Fibroblast of lung (primary cell): ENCODE measurements at regions not wholly inside any gene's neighbourhood (a gene's known extent, or its start where the extent isn't known, plus 50 kb on each side); places are given as distances from the start of the nearest gene placed in this dataset.

Source experiments
- DNase-seq, 2 donors: peaks; one replicate each; pipeline versions ENCODE4 v3.0.0 to v3.0.0-alpha.2; 2010; ENCODE audit warnings: low read depth in 2 of 2
- H2AFZ ChIP-seq: 2 replicates; pipeline ENCODE4 v1.5.1; 2012; ENCODE audit warnings: low read length, control low read depth, inconsistent platforms
- H3K27ac ChIP-seq: 2 replicates; pipeline ENCODE4 v1.5.1; 2011; ENCODE audit warnings: low read length, control low read depth; ENCODE audit not compliant: insufficient read depth
- H3K27me3 ChIP-seq: 2 replicates; pipeline ENCODE4 v1.5.1; 2011; ENCODE audit warnings: mild to moderate bottlenecking, low read length; ENCODE audit not compliant: control insufficient read depth, insufficient read depth
- H3K36me3 ChIP-seq: 2 replicates; pipeline ENCODE4 v1.5.1; 2011; ENCODE audit warnings: low read length; ENCODE audit not compliant: control insufficient read depth, insufficient read depth
- H3K4me1 ChIP-seq: 2 replicates; pipeline ENCODE4 v1.5.1; 2011; ENCODE audit warnings: low read length; ENCODE audit not compliant: control insufficient read depth, insufficient read depth; ENCODE audit errors: extremely low read depth
- H3K4me2 ChIP-seq: 2 replicates; pipeline ENCODE4 v1.5.1; 2011; ENCODE audit warnings: low read length, control low read depth; ENCODE audit not compliant: insufficient read depth; ENCODE audit errors: extremely low read depth
- H3K4me3 ChIP-seq, 4 experiments: fragments of 200-600 bp in 1 of 4; sonication (generic) in 1 of 4; replicated peaks in 1 of 4; 2 replicates each; pipeline ENCODE4 v1.5.1; 2011 to 2016; ENCODE audit warnings: low read length in 4 of 4, low read depth in 3 of 4, mild to moderate bottlenecking in 3 of 4, control low read depth in 2 of 4, inconsistent platforms in 1 of 4, mixed read lengths in 1 of 4; ENCODE audit not compliant: insufficient read depth in 1 of 4; ENCODE audit errors: control extremely low read depth in 1 of 4
- H3K79me2 ChIP-seq: 2 replicates; pipeline ENCODE4 v1.5.1; 2012; ENCODE audit warnings: mild to moderate bottlenecking, low read length, inconsistent platforms; ENCODE audit not compliant: control insufficient read depth, insufficient read depth
- H3K9ac ChIP-seq: 2 replicates; pipeline ENCODE4 v1.5.1; 2011; ENCODE audit warnings: mild to moderate bottlenecking, low read length, control low read depth; ENCODE audit not compliant: insufficient read depth
- H3K9me3 ChIP-seq: 2 replicates; pipeline ENCODE4 v1.5.1; 2012; ENCODE audit warnings: low read depth, low read length; ENCODE audit not compliant: control insufficient read depth, insufficient read depth
- H4K20me1 ChIP-seq: 2 replicates; pipeline ENCODE4 v1.5.1; 2011; ENCODE audit warnings: low read length; ENCODE audit not compliant: control insufficient read depth, insufficient read depth; ENCODE audit errors: extremely low read depth
- CTCF ChIP-seq, 2 donors: IDR thresholded peaks in 1 of 2; conservative IDR thresholded peaks in 1 of 2; 1 replicate in 1 of 2; 2 replicates in 1 of 2; pipeline ENCODE4 v1.5.1; 2011 to 2012; ENCODE audit warnings: low read length in 2 of 2, control low read depth in 1 of 2, inconsistent platforms in 1 of 2, low read depth in 1 of 2, mild to moderate bottlenecking in 1 of 2
- EZH2 ChIP-seq: IDR thresholded peaks from 2 replicates; pipeline ENCODE4 v1.5.1; 2012; ENCODE audit warnings: low read length, control low read depth, mild to moderate bottlenecking; ENCODE audit errors: missing control alignments

GRCh38 chr1:105317976-105318375 is 1568.3 kb downstream of the AMY1C start:
- Histone ChIP-seq H3K36me3 (no peaks in the 10 kb centered on the region), H3K9me3 (no peaks in the 10 kb centered on the region), H3K27me3 (no peaks in the 10 kb centered on the region), H3K79me2 (no peaks in the 10 kb centered on the region), H3K27ac (no peak overlapping the region), H3K9ac (no peak overlapping the region), H3K4me3 (no peak overlapping the region), H3K4me2 (no peak overlapping the region), H4K20me1 (no peaks in the 10 kb centered on the region), H2AFZ (no peak overlapping the region), H3K4me1 (no peaks in the 10 kb centered on the region)
- no peak for TF ChIP-seq EZH2
- no peak for TF ChIP-seq CTCF (conservative IDR thresholded peaks at IDR 0.05 in 1 of 2, IDR thresholded peaks at IDR 0.05 in 1 of 2; ENCODE audit: low read depth in 1 of 2, low read length in 2 of 2)
- no peak for DNase-seq

- H3K79me2 ChIP-seq = no peaks in the 10 kb centered on the region
- H3K4me3 ChIP-seq = no peak overlapping the region
- no peak overlapping the region for H3K27ac ChIP-seq
- H3K4me1 ChIP-seq = no peaks in the 10 kb centered on the region
- TF ChIP-seq EZH2 (no peak), CTCF (conservative IDR thresholded peaks at IDR 0.05 in 1 of 2, IDR thresholded peaks at IDR 0.05 in 1 of 2; ENCODE audit: low read depth in 1 of 2, low read length in 2 of 2) (no peak)
- H4K20me1 ChIP-seq = no peaks in the 10 kb centered on the region
- no peak overlapping the region for H2AFZ ChIP-seq
- no peaks in the 10 kb centered on the region for H3K9me3 ChIP-seq
- H3K36me3 ChIP-seq = no peaks in the 10 kb centered on the region
- H3K27me3 ChIP-seq = no peaks in the 10 kb centered on the region
- H3K4me2 ChIP-seq = no peak overlapping the region
- no peak for DNase-seq
- no peak overlapping the region for H3K9ac ChIP-seq
Measured at GRCh38 chr1:105326886-105327285, 1577.2 kb downstream of the AMY1C start.

GRCh38 chr1:105337420-105337819 is 1587.7 kb downstream of the AMY1C start:
- no peaks in the 10 kb centered on the region for H3K4me1 ChIP-seq
- no peaks in the 10 kb centered on the region for H3K27me3 ChIP-seq
- no peaks in the 10 kb centered on the region for H3K36me3 ChIP-seq
- DNase-seq = no peak
- no peak overlapping the region for H3K4me3 ChIP-seq
- H2AFZ ChIP-seq = no peak overlapping the region
- H3K4me2 ChIP-seq = no peak overlapping the region
- H3K9me3 ChIP-seq = no peaks in the 10 kb centered on the region
- no peak overlapping the region for H3K27ac ChIP-seq
- no peak overlapping the region for H3K9ac ChIP-seq
- H3K79me2 ChIP-seq = no peaks in the 10 kb centered on the region
- no peak for TF ChIP-seq CTCF (conservative IDR thresholded peaks at IDR 0.05 in 1 of 2, IDR thresholded peaks at IDR 0.05 in 1 of 2; ENCODE audit: low read depth in 1 of 2, low read length in 2 of 2)
- TF ChIP-seq EZH2 = no peak
- no peaks in the 10 kb centered on the region for H4K20me1 ChIP-seq
